ENCODE measurements at regions not wholly inside any gene's neighbourhood (a gene's known extent, or its start where the extent isn't known, plus 50 kb on each side); places are given as distances from the start of the nearest gene placed in this dataset.

- CTCF ChIA-PET = no interaction called here
Measured at GRCh38 chr10:57430376-57430775, 837.3 kb downstream of the IPMK start.

GRCh38 chr10:57420881-57421280 is 846.8 kb downstream of the IPMK start:
- TF ChIP-seq JUND (IDR thresholded peaks at IDR 0.05) (no peak), MEF2A (IDR thresholded peaks at IDR 0.05; ENCODE audit: borderline replicate concordance, low read depth) (no peak), FOSL2 (IDR thresholded peaks at IDR 0.05; ENCODE audit: borderline replicate concordance, low read depth) (no peak), NRF1 (IDR thresholded peaks at IDR 0.05; ENCODE audit: low read depth, low read length) (no peak), MAX (IDR thresholded peaks at IDR 0.05; ENCODE audit: low read depth) (no peak)
- TF ChIP-seq, protein P1, sequence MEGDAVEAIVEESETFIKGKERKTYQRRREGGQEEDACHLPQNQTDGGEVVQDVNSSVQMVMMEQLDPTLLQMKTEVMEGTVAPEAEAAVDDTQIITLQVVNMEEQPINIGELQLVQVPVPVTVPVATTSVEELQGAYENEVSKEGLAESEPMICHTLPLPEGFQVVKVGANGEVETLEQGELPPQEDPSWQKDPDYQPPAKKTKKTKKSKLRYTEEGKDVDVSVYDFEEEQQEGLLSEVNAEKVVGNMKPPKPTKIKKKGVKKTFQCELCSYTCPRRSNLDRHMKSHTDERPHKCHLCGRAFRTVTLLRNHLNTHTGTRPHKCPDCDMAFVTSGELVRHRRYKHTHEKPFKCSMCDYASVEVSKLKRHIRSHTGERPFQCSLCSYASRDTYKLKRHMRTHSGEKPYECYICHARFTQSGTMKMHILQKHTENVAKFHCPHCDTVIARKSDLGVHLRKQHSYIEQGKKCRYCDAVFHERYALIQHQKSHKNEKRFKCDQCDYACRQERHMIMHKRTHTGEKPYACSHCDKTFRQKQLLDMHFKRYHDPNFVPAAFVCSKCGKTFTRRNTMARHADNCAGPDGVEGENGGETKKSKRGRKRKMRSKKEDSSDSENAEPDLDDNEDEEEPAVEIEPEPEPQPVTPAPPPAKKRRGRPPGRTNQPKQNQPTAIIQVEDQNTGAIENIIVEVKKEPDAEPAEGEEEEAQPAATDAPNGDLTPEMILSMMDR (IDR thresholded peaks at IDR 0.05) = no peak
- TF ChIP-seq, protein P2, sequence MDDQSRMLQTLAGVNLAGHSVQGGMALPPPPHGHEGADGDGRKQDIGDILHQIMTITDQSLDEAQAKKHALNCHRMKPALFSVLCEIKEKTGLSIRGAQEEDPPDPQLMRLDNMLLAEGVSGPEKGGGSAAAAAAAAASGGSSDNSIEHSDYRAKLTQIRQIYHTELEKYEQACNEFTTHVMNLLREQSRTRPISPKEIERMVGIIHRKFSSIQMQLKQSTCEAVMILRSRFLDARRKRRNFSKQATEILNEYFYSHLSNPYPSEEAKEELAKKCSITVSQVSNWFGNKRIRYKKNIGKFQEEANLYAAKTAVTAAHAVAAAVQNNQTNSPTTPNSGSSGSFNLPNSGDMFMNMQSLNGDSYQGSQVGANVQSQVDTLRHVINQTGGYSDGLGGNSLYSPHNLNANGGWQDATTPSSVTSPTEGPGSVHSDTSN (IDR thresholded peaks at IDR 0.05) = no peak
- Histone ChIP-seq H4K20me1 (ENCODE audit: insufficient read depth) (no peaks in the 10 kb centered on the region), H3K27me3 (ENCODE audit: insufficient read depth) (no peaks in the 10 kb centered on the region), H2AFZ (ENCODE audit: low read depth) (no peak overlapping the region), H3K36me3 (replicated peaks in 1 of 2; ENCODE audit: control insufficient read depth in 1 of 2, insufficient read depth in 2 of 2, low read length in 1 of 2) (no peaks in the 10 kb centered on the region), H3K9me2 (no peaks in the 10 kb centered on the region), H3K27ac (ENCODE audit: low read depth in 2 of 2, low read length in 1 of 2) (no peak overlapping the region), H3K4me1 (ENCODE audit: control insufficient read depth in 1 of 2, insufficient read depth in 2 of 2, low read depth in 1 of 2, low read length in 1 of 2) (no peaks in the 10 kb centered on the region), H3K79me2 (ENCODE audit: insufficient read depth) (no peaks in the 10 kb centered on the region), H3K9ac (no peak overlapping the region), H3K9me3 (no peaks in the 10 kb centered on the region), H3F3A (replicated peaks; ENCODE audit: insufficient read depth) (no peaks in the 10 kb centered on the region), H3K4me2 (no peak overlapping the region), H3K4me3 (ENCODE audit: low read depth in 2 of 2, low read length in 1 of 2) (no peak overlapping the region)
- ChIA-PET POLR2A (no interaction called here), CTCF (interaction anchor here (0.6 kb wide), 1 partner anchor 23 kb away, joined by 3 read pairs; no protein-coding TSS in a partner anchor)
- WGBS (ENCODE audit: low lambda C conversion rate) = 41% methylated on average over 2 of the region's 2 CpGs
- DNase-seq = no peak

More at GRCh38 chr10:57430376-57430775, 837.3 kb downstream of the IPMK start:
- 3% methylated on average over 2 of the region's 2 CpGs for WGBS (ENCODE audit: low lambda C conversion rate)
- H3K79me2 ChIP-seq (ENCODE audit: insufficient read depth) = no peaks in the 10 kb centered on the region
- H4K20me1 ChIP-seq (ENCODE audit: insufficient read depth) = no peaks in the 10 kb centered on the region
- no peaks in the 10 kb centered on the region for H3K36me3 ChIP-seq (replicated peaks in 1 of 2; ENCODE audit: control insufficient read depth in 1 of 2, insufficient read depth in 2 of 2, low read length in 1 of 2)
- POLR2A ChIA-PET = no interaction called here
- no peaks in the 10 kb centered on the region for H3K27me3 ChIP-seq (ENCODE audit: insufficient read depth)
- H3K4me2 ChIP-seq = no peak overlapping the region
- H3K9me2 ChIP-seq = no peaks in the 10 kb centered on the region
- no peak for TF ChIP-seq SMC3 (IDR thresholded peaks at IDR 0.05; ENCODE audit: low read depth, low read length)
- TF ChIP-seq POLR2AphosphoS5 (IDR thresholded peaks at IDR 0.05; ENCODE audit: low read depth, low read length) = no peak
- TF ChIP-seq EP300 (IDR thresholded peaks at IDR 0.05; ENCODE audit: borderline replicate concordance in 1 of 2, low read depth in 1 of 2, low read length in 1 of 2) = no peak
- TF ChIP-seq MXI1 (IDR thresholded peaks at IDR 0.05; ENCODE audit: low read depth, low read length) = no peak
- no peak for TF ChIP-seq YY1 (IDR thresholded peaks at IDR 0.05; ENCODE audit: low read depth)
- no peak for TF ChIP-seq RFX5 (IDR thresholded peaks at IDR 0.05; ENCODE audit: low read length)
- TF ChIP-seq, protein P1 (IDR thresholded peaks at IDR 0.05) = no peak
- no peak for TF ChIP-seq ZBTB33 (IDR thresholded peaks at IDR 0.05; ENCODE audit: borderline replicate concordance, low read depth)
- TF ChIP-seq FOSL2 (IDR thresholded peaks at IDR 0.05; ENCODE audit: borderline replicate concordance, low read depth) = no peak
- H3K9me3 ChIP-seq = no peaks in the 10 kb centered on the region
- DNase-seq = no peak
- H3K9ac ChIP-seq = no peak overlapping the region
- H3K27ac ChIP-seq (ENCODE audit: low read depth in 2 of 2, low read length in 1 of 2) = no peak overlapping the region
- H3F3A ChIP-seq (replicated peaks; ENCODE audit: insufficient read depth) = no peaks in the 10 kb centered on the region
- H3K4me1 ChIP-seq (ENCODE audit: control insufficient read depth in 1 of 2, insufficient read depth in 2 of 2, low read depth in 1 of 2, low read length in 1 of 2) = no peaks in the 10 kb centered on the region
- H2AFZ ChIP-seq (ENCODE audit: low read depth) = no peak overlapping the region
- H3K4me3 ChIP-seq (ENCODE audit: low read depth in 2 of 2, low read length in 1 of 2) = no peak overlapping the region
